HUES48 (cell line): ENCODE measurements at regions not wholly inside any gene's neighbourhood (a gene's known extent, or its start where the extent isn't known, plus 50 kb on each side); places are given as distances from the start of the nearest gene placed in this dataset.

Experiments
- H3K27ac ChIP-seq: one replicate; pipeline ENCODE4 v1.7.0; 2013; ENCODE audit warnings: low read depth, low read length, inconsistent platforms
- H3K27me3 ChIP-seq: 2 replicates; pipeline ENCODE4 v1.6.1; 2013; ENCODE audit warnings: mild to moderate bottlenecking, low read length; ENCODE audit not compliant: control insufficient read depth, insufficient read depth
- H3K36me3 ChIP-seq: 2 replicates; pipeline ENCODE4 v1.6.1; 2013; ENCODE audit warnings: low read length; ENCODE audit not compliant: control insufficient read depth, insufficient read depth
- H3K4me1 ChIP-seq: 2 replicates; pipeline ENCODE4 v1.6.1; 2013; ENCODE audit warnings: mild to moderate bottlenecking, low read length; ENCODE audit not compliant: control insufficient read depth, insufficient read depth
- H3K4me3 ChIP-seq: 2 replicates; pipeline ENCODE4 v1.5.1; 2013; ENCODE audit warnings: mild to moderate bottlenecking, low read depth, low read length
- H3K9ac ChIP-seq: 2 replicates; pipeline ENCODE4 v1.6.1; 2013; ENCODE audit warnings: mild to moderate bottlenecking, low read depth, low read length, moderate library complexity
- H3K9me3 ChIP-seq: 2 replicates; pipeline ENCODE4 v1.6.1; 2013; ENCODE audit warnings: low read length; ENCODE audit not compliant: control insufficient read depth, insufficient read depth

- H3K4me1 ChIP-seq, result peaks cover 9% of the 10 kb centered on the region; the same call in 1 of the 2 replicates
Measured at GRCh38 chr14:22233377-22233776, 355.6 kb downstream of the DAD1 start.

DNA sequence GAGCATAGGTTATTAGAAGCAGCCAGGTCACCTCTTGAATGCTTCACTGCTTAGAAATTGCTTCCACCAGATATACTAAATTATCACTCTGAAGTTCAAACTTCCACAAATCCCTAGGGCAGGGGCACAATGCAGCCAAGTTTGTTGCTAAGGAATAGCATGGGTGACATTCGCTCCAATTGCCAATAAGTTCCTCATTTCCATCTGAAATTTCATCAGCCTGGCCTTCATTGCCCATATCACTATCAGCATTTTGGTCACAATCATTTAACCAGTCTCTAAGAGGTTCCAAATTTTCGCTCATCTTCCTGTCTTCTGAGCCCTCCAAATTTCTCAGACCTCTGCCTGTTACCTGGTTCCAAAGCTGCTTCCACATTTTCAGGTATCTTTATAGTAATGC is 356.1 kb downstream of the DAD1 start:
- H3K4me1 ChIP-seq, result peaks cover 9% of the 10 kb centered on the region; the same call in 1 of the 2 replicates
- no peak overlapping the region for H3K27ac ChIP-seq
- no peak overlapping the region for H3K9ac ChIP-seq
- peaks cover 32% of the 10 kb centered on the region for H3K9me3 ChIP-seq
- H3K36me3 ChIP-seq, result no peaks in the 10 kb centered on the region
- H3K27me3 ChIP-seq, result no peaks in the 10 kb centered on the region
- no peak overlapping the region; the same call in 1 of the 2 replicates for H3K4me3 ChIP-seq

More at GRCh38 chr14:22233377-22233776, 355.6 kb downstream of the DAD1 start:
- peaks cover 32% of the 10 kb centered on the region for H3K9me3 ChIP-seq
- H3K27ac ChIP-seq, result no peak overlapping the region
- no peak overlapping the region for H3K4me3 ChIP-seq
- no peak overlapping the region for H3K9ac ChIP-seq
- no peaks in the 10 kb centered on the region for H3K36me3 ChIP-seq
- no peaks in the 10 kb centered on the region for H3K27me3 ChIP-seq

- no peak overlapping the region for H3K27ac ChIP-seq
Measured at GRCh38 chr14:22232486-22232885, 356.5 kb downstream of the DAD1 start.

DNA sequence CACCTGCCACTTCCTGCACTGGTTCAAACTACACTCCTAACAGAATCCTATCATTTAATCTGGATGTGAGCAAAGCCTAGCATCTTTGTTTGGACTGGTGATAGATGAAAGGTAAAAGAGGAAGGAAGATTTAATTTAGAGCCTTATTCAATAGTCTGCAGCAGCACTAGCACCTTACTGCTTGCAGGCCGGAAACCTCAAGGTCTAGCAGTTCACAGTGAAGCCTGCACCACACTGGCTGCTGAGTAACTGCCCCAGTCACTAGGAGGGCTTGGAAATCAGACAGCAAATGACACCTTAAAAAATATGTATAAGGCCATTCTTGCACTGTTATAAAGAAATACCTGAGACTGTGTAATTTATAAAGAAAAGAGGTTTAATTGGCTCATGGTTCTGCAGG is 358.0 kb downstream of the DAD1 start:
- no peaks in the 10 kb centered on the region for H3K27me3 ChIP-seq
- H3K4me3 ChIP-seq, result no peak overlapping the region
- no peaks in the 10 kb centered on the region for H3K36me3 ChIP-seq
- H3K9ac ChIP-seq, result no peak overlapping the region
- peaks cover 32% of the 10 kb centered on the region for H3K9me3 ChIP-seq
- peaks cover 13% of the 10 kb centered on the region; the same call in 1 of the 2 replicates for H3K4me1 ChIP-seq
- no peak overlapping the region for H3K27ac ChIP-seq

More at GRCh38 chr14:22232486-22232885, 356.5 kb downstream of the DAD1 start:
- Histone ChIP-seq H3K4me3 (no peak overlapping the region), H3K9me3 (peaks cover 32% of the 10 kb centered on the region), H3K27me3 (no peaks in the 10 kb centered on the region), H3K36me3 (no peaks in the 10 kb centered on the region), H3K4me1 (peaks cover 9% of the 10 kb centered on the region; the same call in 1 of the 2 replicates), H3K9ac (no peak overlapping the region)

DNA sequence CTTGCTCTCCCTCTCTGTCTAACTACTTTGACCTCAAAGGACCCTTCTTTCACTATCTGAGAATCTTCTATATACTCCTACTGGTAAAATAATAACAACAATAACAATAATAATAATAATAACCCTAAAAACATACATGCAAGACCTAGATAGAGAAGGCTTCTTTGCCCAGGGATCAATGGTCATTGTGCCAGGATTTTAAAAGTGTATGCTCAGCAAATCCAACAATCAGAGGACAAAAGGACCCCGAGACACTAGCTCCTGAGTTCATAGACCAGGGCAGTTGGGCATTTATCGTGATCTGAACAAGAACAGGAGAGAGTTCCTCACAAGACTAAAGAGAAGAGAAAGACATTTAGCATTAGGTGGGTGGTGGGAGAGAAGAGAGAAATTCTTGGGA is 358.5 kb downstream of the DAD1 start:
- H3K36me3 ChIP-seq, result no peaks in the 10 kb centered on the region
- no peak overlapping the region for H3K9ac ChIP-seq
- peaks cover 13% of the 10 kb centered on the region; the same call in 1 of the 2 replicates for H3K4me1 ChIP-seq
- H3K9me3 ChIP-seq, result peaks cover 32% of the 10 kb centered on the region
- no peaks in the 10 kb centered on the region for H3K27me3 ChIP-seq
- no peak overlapping the region for H3K4me3 ChIP-seq
- H3K27ac ChIP-seq, result no peak overlapping the region

DNA sequence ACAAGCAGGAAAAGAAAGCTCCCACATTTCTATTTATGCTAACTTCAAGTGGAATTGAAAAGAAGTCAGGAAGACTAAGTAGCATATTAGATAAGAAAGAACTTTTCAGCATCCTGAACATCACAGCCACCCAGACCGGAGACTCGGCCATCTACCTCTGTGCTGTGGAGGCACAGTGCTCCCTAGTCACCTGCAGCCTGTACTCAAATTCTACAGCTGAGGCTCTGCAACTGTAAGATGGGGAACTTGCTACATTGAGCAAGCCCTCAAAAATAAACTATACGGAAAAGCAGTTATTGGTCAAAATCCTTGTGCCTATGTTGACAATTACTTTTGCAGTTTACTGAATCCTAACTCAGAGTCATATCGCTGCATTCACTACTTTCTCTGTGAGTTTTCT is 361.9 kb downstream of the DAD1 start:
- Histone ChIP-seq H3K4me3 (no peak overlapping the region), H3K27ac (no peak overlapping the region), H3K27me3 (no peaks in the 10 kb centered on the region), H3K36me3 (no peaks in the 10 kb centered on the region), H3K9me3 (peaks cover 9% of the 10 kb centered on the region), H3K9ac (no peak overlapping the region), H3K4me1 (peaks cover 13% of the 10 kb centered on the region; the same call in 1 of the 2 replicates)

GRCh38 chr14:22226381-22226780 is 362.6 kb downstream of the DAD1 start:
- H3K4me3 ChIP-seq, result no peak overlapping the region
- no peak overlapping the region for H3K27ac ChIP-seq
- H3K27me3 ChIP-seq, result no peaks in the 10 kb centered on the region
- H3K9ac ChIP-seq, result no peak overlapping the region
- H3K9me3 ChIP-seq, result peaks cover 2% of the 10 kb centered on the region
- no peaks in the 10 kb centered on the region for H3K36me3 ChIP-seq
- peaks cover 13% of the 10 kb centered on the region; the same call in 1 of the 2 replicates for H3K4me1 ChIP-seq

GRCh38 chr14:22225516-22226140 is 363.4 kb downstream of the DAD1 start:
- H3K27ac ChIP-seq, result no peak overlapping the region
- H3K9ac ChIP-seq, result no peak overlapping the region
- peaks cover 8% of the 10 kb centered on the region; the same call in 1 of the 2 replicates for H3K9me3 ChIP-seq
- H3K36me3 ChIP-seq, result no peaks in the 10 kb centered on the region
- H3K4me3 ChIP-seq, result no peak overlapping the region
- no peaks in the 10 kb centered on the region for H3K27me3 ChIP-seq
- peaks cover 13% of the 10 kb centered on the region; the same call in 1 of the 2 replicates for H3K4me1 ChIP-seq

- Histone ChIP-seq H3K27ac (no peak overlapping the region), H3K4me1 (0 out of 2 replicates have a peak, but pooled peaks cover 2% of the 10 kb centered on the region), H3K4me3 (no peak overlapping the region), H3K36me3 (no peaks in the 10 kb centered on the region), H3K9ac (no peak overlapping the region), H3K27me3 (no peaks in the 10 kb centered on the region), H3K9me3 (peaks cover 16% of the 10 kb centered on the region)
Measured at GRCh38 chr14:22221508-22221907, 367.5 kb downstream of the DAD1 start.

GRCh38 chr14:22220427-22220826 is 368.6 kb downstream of the DAD1 start:
- H3K27me3 ChIP-seq, result no peaks in the 10 kb centered on the region
- H3K27ac ChIP-seq, result no peak overlapping the region
- no peak overlapping the region for H3K4me3 ChIP-seq
- no peaks in the 10 kb centered on the region for H3K36me3 ChIP-seq
- H3K4me1 ChIP-seq, result no peaks in the 10 kb centered on the region
- peaks cover 16% of the 10 kb centered on the region for H3K9me3 ChIP-seq
- H3K9ac ChIP-seq, result no peak overlapping the region

DNA sequence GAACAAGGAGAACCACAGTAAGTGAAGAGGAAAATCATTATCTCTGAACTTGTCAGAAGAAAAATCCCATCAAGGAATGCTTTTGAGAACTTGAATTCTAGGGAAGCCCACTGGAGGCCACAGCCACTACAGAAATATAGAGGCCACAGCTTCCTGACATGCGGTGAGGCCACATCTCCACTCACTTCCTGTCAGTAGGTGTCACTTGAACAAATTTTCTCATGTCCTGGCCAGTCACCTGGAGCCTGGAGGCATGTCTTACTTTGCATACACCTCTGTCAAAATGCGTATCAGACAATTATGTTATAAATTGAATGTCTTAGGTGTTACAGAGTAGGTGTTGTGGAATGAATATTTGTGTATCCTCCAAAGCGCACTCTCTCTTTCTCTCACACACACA is 370.3 kb downstream of the DAD1 start:
- Histone ChIP-seq H3K4me3 (no peak overlapping the region), H3K9me3 (peaks cover 16% of the 10 kb centered on the region), H3K27me3 (no peaks in the 10 kb centered on the region), H3K36me3 (no peaks in the 10 kb centered on the region), H3K4me1 (no peaks in the 10 kb centered on the region), H3K27ac (no peak overlapping the region), H3K9ac (no peak overlapping the region)
